Epithelial cell of prostate (primary cell): ENCODE measurements at regions not wholly inside any gene's neighbourhood (a gene's known extent, or its start where the extent isn't known, plus 50 kb on each side); places are given as distances from the start of the nearest gene placed in this dataset.

ENCODE experiments used
- DNase-seq: peaks from one replicate; pipeline ENCODE4 v3.0.0-alpha.2; 2011; ENCODE audit warnings: low read depth, low spot score
- H3K27ac ChIP-seq: fragments of 450-650 bp; 2 replicates; pipeline ENCODE4 v1.5.1; 2017; ENCODE audit warnings: mild to moderate bottlenecking

GRCh38 chr7:47149971-47150370 lies 431.9 kb downstream of the TNS3 start:
- H3K27ac ChIP-seq = no peak overlapping the region

DNA sequence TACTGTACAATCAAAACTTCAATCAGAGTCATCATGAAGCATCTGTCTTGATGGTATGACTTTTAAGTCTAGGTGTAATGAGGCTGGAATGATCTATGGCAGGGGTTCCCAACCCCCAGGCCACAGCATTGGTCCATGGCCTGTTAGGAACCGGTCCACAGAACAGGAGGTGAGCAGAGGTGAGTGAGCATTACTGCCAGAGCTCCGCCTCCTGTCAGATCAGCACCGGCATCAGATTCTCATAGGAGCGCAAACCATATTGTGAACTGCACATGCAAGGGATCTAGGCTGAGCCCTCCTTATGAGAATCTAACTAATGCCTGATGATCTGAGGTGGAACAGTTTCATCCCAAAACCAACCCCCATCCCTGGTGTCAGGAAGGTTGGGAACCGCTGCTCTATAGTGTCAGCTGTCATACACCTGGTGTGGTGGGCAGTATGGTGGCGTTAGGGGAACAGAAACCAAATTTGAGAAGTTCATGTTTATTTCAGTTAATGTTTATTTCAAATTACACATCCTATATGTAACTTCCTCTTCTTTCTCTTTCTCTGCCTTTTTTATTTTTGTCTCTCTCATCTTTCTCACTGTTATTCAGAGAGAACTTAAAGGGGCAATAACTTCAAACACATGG lies 432.6 kb downstream of the TNS3 start:
- no peak overlapping the region for H3K27ac ChIP-seq
- no peak for DNase-seq

More at GRCh38 chr7:47149971-47150370, 431.9 kb downstream of the TNS3 start:
- DNase-seq = no peak

GRCh38 chr7:47148536-47149207 lies 433.2 kb downstream of the TNS3 start:
- no peak for DNase-seq
- H3K27ac ChIP-seq = no peak overlapping the region

DNA sequence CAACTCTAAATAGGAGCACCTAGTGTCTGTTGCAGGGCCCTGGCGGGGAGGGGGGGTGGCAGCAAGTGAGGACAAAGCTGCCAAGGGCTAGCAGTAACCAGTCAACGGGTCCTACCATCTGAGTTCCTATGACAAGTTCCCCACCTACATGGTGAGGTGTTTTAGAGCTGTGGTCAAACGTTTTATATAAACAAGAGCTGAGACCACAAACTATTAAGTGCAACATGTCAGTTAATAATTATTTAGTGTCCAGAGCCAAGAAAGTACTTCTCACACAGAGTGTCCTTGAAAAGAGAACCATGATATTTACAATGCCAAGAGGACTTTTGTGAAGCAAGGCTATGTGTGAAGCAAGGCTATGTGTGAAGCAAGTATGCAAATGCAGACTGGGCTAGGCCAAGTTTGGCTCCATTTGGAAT lies 434.7 kb downstream of the TNS3 start:
- no peak for DNase-seq
- no peak overlapping the region for H3K27ac ChIP-seq

- no peak overlapping the region for H3K27ac ChIP-seq
- DNase-seq = no peak
These were observed 435.9 kb downstream of the TNS3 start for GRCh38 chr7:47145982-47146381.

DNA sequence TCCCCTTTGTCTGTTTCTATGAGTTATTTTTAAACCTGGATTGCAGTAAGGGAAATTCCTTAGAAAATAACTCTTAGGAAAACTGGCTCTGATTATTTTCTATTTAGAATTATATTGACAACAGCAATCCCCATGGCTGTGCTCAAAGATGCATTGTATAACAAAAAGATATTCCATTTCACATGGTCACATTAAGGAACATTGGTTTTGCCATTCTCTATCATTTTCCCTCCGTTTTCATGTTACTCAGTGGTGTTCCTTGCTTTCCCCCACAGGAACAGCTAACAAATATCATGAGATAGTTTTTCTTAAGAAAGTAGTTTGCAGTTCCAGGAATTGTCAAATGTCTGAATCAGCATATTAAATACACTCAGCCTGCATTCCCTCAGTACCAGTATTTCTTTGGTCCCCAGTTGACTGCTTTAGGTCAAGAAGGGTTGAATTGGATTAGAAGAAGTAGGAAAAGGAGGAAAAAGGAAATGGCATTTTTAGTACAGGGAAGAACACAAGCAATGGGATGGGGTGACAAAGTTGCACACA lies 436.7 kb downstream of the TNS3 start:
- DNase-seq = no peak

DNA sequence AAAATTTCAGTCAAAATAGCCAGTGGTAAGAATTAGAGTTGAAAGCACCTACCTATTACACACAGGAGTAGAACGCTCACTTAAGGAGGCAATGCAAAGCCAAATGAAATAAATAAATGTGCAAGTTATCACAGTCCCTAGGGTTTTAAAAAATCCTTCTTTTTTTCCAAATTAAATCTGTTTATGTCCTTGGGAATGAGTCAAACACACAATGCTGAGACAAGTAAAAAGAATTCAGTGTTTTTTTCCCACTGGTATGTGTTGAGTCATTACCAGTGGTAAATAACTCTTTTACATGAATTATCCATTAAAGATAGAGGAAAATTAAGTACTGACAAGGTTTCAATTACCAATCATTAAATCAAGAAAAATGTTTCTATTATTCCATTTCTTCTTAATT lies 438.6 kb downstream of the TNS3 start:
- DNase-seq = no peak
- H3K27ac ChIP-seq = no peak overlapping the region

More for the DNA sequence above, 436.7 kb downstream of the TNS3 start:
- H3K27ac ChIP-seq = no peak overlapping the region

DNA sequence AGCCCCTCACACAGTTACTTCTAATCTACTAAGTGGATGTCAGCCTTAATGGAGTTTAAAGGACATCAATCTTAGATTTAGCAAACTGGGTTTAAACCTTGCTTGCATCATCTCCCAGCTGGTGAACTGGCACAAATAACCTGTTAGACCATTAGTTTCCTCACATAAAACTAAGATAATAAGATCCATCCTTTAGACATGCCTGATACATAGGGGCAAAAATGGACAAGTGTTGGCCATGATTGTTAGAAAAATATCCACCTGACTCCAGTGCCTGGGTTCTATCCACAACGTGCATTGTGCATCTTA lies 439.1 kb downstream of the TNS3 start:
- DNase-seq = no peak
- H3K27ac ChIP-seq = no peak overlapping the region

DNA sequence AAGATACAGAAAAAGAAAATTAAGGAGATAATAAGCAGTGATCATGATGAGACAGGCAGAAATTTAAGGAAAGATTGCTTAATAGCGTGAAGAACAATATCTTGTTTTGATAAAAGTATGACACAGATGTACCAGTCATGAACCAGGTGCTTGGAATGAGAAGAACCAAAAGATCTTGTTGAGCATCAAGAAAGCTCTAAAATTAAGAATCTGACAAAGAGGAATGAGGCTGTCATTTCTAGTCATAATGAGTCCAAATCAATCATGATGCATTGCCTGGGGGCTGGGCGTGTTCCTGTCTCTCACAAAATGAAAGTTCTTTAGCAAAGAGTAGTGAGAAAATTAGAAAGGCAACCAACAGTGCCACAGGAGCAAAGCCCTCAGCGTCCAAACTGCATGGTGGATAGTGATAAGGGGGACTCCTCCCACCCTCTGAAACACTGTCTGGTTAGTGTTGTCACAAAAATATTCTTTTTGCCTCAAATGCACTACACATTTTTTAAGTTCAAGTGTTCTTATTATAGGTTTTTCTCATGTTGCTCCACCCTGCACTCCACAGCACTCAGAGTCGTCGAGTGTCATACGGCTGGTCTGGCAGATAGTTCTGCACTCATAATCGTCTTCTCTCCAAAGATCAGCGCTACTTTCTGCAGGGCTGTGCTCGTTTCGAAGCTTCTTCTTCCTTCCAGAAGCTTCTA lies 439.6 kb downstream of the TNS3 start:
- DNase-seq = no peak
- no peak overlapping the region for H3K27ac ChIP-seq

- H3K27ac ChIP-seq = no peak overlapping the region
- DNase-seq = no peak
These were observed 449.4 kb downstream of the TNS3 start for GRCh38 chr7:47132471-47132870.

GRCh38 chr7:47128700-47129099 lies 453.2 kb downstream of the TNS3 start:
- no peak overlapping the region for H3K27ac ChIP-seq
- no peak for DNase-seq

DNA sequence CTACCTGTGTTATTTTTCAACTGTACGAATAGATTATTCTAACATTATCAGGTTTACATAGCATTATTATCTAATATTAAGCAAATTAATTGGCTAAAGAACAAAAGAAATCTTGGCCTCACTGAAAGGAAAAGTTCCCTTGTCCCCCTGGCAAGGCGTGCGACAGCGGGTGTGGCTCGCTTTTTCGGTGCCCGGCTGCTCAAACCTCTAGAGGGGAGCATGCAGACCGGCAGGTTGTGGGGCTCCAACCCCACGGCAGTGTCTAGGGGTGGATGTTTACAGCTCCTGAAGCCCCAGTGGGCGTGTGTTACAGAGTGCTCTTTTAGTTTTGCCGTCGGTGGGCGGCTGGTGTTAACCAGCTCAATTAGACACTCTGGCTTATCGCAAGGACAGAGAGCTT lies 456.4 kb downstream of the TNS3 start:
- H3K27ac ChIP-seq = no peak overlapping the region

DNA sequence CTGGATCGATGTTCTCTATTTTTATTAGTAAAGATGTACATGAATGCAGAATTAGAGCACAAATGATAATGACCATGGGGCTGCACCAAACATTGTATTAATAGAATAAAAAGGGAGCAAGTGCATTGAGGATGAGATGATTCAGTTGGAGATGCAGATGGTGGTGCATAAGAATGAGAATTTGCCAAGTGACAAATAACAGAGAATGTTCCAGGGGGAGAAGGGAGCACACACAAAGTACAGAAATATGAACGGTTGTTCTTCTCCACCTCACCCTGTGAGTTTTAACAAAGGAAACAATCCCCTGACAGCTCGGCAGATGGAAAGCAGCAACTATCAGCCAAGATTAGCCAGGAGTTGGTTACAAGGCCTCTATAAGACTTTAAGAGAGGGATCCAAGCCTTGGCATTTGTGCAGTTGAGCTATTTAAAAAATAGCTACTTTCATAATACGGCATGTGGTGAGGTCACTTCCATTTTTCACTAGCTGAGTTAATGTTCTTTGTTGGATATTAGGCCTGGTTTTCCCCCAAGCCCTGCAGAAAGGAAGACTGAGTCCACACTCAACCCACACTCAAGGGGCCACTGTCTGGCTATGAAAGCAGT lies 462.5 kb downstream of the TNS3 start:
- DNase-seq = no peak
- no peak overlapping the region for H3K27ac ChIP-seq

More for the DNA sequence above, 456.4 kb downstream of the TNS3 start:
- no peak for DNase-seq

DNA sequence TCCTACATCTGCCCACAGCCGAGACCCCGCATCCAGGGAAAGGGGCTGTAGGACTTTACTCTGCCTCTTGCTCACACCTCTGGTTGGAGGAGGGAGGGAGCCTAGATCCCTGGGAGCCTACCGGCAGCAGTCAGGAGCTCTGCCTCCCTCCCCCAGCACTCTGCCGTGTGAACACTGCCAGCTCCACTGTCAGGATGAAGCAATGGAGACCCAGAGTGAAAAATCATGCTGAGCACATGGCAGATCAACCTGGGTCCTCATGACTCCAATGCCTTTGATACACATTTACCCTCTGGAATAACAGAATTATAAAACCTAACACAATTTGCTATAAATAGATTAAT lies 477.7 kb downstream of the TNS3 start:
- no peak overlapping the region for H3K27ac ChIP-seq
- DNase-seq = no peak

DNA sequence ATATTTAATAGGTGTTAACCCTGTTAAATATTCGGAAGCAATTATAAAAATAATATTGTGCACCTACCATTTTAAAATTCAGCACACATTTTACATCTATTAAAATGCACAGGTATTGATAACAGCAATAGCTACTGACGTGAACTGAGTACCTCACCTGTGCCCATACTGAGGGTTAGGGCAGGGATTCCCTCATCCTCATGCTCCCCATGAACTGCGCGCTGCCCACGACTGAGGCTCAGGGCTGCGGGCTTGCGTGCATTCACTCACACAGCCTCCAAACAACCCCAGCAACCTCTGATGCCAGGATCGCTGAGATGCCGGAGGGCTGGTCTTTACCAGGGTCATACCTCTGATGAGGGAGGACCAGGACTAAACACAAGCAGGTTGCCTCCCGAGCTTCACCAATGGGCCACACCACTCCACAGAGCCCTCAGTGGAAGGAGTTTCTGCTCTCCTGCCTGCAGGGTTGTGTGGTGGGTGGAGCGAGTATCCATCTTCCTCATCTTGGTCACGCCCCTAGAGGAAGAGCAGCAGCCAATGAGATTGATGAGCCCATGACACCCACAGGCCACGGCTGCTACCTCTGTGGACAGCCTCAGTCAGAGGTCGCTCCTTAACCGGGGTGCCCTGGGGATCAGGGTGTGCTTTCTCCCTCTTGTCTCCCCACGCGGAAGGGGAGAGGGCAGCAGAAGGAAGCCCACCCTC lies 478.3 kb downstream of the TNS3 start:
- no peak for DNase-seq
- no peak overlapping the region for H3K27ac ChIP-seq

GRCh38 chr7:47102331-47102841 lies 479.5 kb downstream of the TNS3 start:
- DNase-seq = no peak
- no peak overlapping the region for H3K27ac ChIP-seq

DNA sequence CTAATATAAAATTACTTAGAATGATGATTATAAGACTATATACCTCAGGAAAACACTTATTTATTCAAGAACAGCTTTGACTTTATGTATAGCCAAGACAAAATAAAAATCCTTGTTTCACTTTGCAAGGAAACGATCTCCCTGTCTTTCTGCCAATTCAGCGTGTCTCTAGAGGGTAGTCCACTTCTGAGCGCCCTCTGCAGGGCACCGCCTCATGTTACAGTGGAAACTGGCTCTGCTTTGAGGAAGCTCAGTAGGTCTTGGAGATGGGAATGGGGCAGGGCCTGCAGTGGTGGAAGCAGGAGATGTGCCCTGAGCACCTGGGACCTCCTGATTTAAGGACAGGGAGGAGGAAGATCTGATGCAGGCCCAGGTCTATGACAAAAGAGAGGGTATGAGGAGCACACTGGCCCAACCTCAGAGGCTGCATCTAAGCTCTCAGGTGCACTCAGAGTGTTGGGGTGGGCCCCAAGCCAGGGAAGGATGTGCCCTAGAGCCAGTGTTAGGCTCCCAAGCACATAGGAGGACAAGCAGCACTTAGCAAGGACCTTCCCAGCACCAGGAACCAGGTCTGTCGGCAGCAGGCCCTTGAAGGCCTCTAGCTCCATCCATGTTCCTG lies 481.0 kb downstream of the TNS3 start:
- no peak overlapping the region for H3K27ac ChIP-seq
- peak; percentile 5 for DNase-seq

DNA sequence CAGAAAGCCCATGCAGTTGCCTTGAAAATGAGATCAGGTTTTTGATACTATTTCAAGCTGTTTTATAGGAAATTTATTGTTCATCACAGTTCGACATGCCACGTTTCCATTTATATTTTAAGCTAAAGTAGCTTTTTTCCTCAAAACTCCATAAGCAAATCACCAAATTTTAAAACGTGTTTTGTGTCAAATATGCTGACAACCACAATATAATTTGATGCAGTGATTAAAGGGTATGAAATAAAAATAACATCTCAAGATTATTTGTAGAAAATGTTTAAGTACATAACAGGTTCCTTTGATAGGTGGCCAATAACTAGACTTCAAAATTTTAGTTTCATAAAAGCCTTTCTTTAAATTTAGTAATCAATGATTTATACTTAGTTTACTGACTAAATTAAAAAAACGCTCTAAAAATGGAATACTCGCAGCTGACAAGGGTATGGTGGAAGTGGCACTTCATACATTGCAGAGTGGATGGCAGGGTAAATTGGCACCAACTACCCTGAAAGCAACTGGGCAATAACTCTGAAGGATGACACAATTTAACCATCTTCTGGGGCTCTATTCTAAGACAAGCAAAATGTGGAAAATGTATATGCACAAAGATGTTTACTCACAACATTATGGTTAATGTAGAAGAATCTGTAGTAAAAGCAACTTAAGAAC lies 481.6 kb downstream of the TNS3 start:
- no peak overlapping the region for H3K27ac ChIP-seq
- DNase-seq = no peak

- H3K27ac ChIP-seq = no peak overlapping the region
- DNase-seq = no peak
These were observed 484.5 kb downstream of the TNS3 start for GRCh38 chr7:47097431-47097830.
